ENCODE measurements at regions not wholly inside any gene's neighbourhood (a gene's known extent, or its start where the extent isn't known, plus 50 kb on each side); places are given as distances from the start of the nearest gene placed in this dataset.

DNA sequence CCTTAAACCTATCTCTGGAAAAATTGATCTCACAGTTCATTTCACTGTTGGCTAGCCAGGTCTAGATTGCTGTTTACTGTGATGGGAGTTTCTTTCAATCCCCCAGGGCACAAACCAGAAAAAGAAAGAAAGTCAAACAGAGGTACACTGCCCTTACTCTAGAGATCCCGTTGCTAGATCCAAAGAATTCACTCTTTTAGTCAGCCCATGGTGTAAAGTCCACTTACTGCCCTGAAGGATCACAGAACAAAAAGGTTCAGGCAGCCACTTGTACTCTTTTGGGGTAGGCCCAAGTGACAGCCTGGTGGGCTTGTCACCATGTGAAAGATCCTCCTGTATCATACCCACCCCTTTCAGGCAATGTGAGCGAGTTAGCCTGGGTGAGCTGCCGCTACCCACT, 162.6 kb upstream of the CCDC179 start:
- no peak for TF ChIP-seq CTCF (IDR thresholded peaks at IDR 0.05)
- TF ChIP-seq POLR2A (IDR thresholded peaks at IDR 0.05) = no peak
- no peaks in the 10 kb centered on the region for H3K27me3 ChIP-seq
- no peak overlapping the region for H3K4me3 ChIP-seq
- H3K36me3 ChIP-seq (replicated peaks in 1 of 2) = no peaks in the 10 kb centered on the region
- H3K4me1 ChIP-seq (replicated peaks in 1 of 2) = no peaks in the 10 kb centered on the region
- no peaks in the 10 kb centered on the region for H3K9me3 ChIP-seq (replicated peaks in 1 of 3)
- DNase-seq = no peak
- H3K27ac ChIP-seq = no peak overlapping the region
- 80 to 95% (median 92%) methylated on average over 2 to 3 of the region's 3 CpGs for WGBS, 4 donors
- intact Hi-C loops (cut with DNase I) = no loop called here

GRCh38 chr11:23023319-23023718, 163.0 kb upstream of the CCDC179 start:
- TF ChIP-seq POLR2A (IDR thresholded peaks at IDR 0.05) (no peak), CTCF (IDR thresholded peaks at IDR 0.05) (no peak)
- Histone ChIP-seq H3K4me1 (replicated peaks in 1 of 2) (no peaks in the 10 kb centered on the region), H3K9me3 (replicated peaks in 1 of 3) (no peaks in the 10 kb centered on the region), H3K36me3 (replicated peaks in 1 of 2) (no peaks in the 10 kb centered on the region), H3K27ac (no peak overlapping the region), H3K27me3 (no peaks in the 10 kb centered on the region), H3K4me3 (no peak overlapping the region)
- intact Hi-C loops (cut with DNase I) = no loop called here
- WGBS, 4 donors = 67 to 84% (median 80%) methylated on average over 2 of the region's 2 CpGs
- DNase-seq = no peak

GRCh38 chr11:23041001-23041503, 180.8 kb upstream of the CCDC179 start:
- no peaks in the 10 kb centered on the region for H3K27me3 ChIP-seq
- H3K4me1 ChIP-seq (replicated peaks in 1 of 2) = no peaks in the 10 kb centered on the region
- intact Hi-C loops (cut with DNase I) = no loop called here
- no peak for TF ChIP-seq CTCF (IDR thresholded peaks at IDR 0.05)
- TF ChIP-seq POLR2A (IDR thresholded peaks at IDR 0.05) = no peak
- no peak overlapping the region for H3K27ac ChIP-seq
- H3K9me3 ChIP-seq (replicated peaks in 1 of 3) = no peaks in the 10 kb centered on the region
- H3K36me3 ChIP-seq (replicated peaks in 1 of 2) = no peaks in the 10 kb centered on the region
- DNase-seq = no peak
- 72 to 81% (median 77%) methylated on average over 3 of the region's 3 CpGs for WGBS, 4 donors
- H3K4me3 ChIP-seq = no peak overlapping the region

DNA sequence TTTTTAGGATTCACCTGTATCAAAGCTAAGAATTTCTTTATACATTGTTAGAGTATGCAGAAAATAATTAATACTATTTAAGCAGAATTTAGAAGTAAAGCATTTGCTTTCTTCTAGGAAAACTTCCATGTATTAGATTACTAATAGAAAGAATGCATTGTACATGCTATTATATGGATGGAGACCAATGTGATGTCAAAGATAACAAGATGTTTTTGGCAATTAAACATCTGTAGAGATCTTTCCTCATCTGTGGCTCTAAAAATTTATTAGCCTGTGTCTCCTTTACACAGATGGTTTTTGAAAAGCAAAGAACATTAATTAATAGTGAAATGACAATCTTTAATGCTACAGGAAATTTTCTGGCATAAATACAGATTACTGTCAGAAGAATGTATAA, 198.4 kb upstream of the CCDC179 start:
- intact Hi-C loops (cut with DNase I) = no loop called here
- no peaks in the 10 kb centered on the region for H3K36me3 ChIP-seq (replicated peaks in 1 of 2)
- no peak overlapping the region for H3K27ac ChIP-seq
- no peaks in the 10 kb centered on the region for H3K4me1 ChIP-seq (replicated peaks in 1 of 2)
- H3K27me3 ChIP-seq = no peaks in the 10 kb centered on the region
- H3K4me3 ChIP-seq = no peak overlapping the region
- DNase-seq = no peak
- H3K9me3 ChIP-seq (replicated peaks in 1 of 3) = no peaks in the 10 kb centered on the region
- TF ChIP-seq CTCF (IDR thresholded peaks at IDR 0.05) = no peak
- TF ChIP-seq POLR2A (IDR thresholded peaks at IDR 0.05) = no peak
